Activated naive CD4-positive, alpha-beta T cell (primary cell): ENCODE measurements at regions not wholly inside any gene's neighbourhood (a gene's known extent, or its start where the extent isn't known, plus 50 kb on each side); places are given as distances from the start of the nearest gene placed in this dataset.

Source experiments
- DNase-seq, 4 experiments: peaks; one replicate each; lab custom pipeline; 2025; lab: John Stamatoyannopoulos, UW

- no peak for DNase-seq
These were observed 373.9 kb downstream of the ALG10 start for GRCh38 chr12:34396006-34396860.

GRCh38 chr12:34396861-34397590 lies 374.7 kb downstream of the ALG10 start:
- no peak for DNase-seq

GRCh38 chr12:34397591-34398365 lies 375.5 kb downstream of the ALG10 start:
- DNase-seq = no peak

- DNase-seq = no peak
These were observed 376.0 kb downstream of the ALG10 start for GRCh38 chr12:34398366-34398705.

GRCh38 chr12:34398706-34399630 lies 376.7 kb downstream of the ALG10 start:
- DNase-seq = no peak

- DNase-seq = no peak
These were observed 377.5 kb downstream of the ALG10 start for GRCh38 chr12:34399631-34400410.

- DNase-seq = no peak
These were observed 378.1 kb downstream of the ALG10 start for GRCh38 chr12:34400411-34400881.

- DNase-seq = no peak
These were observed 378.8 kb downstream of the ALG10 start for GRCh38 chr12:34400986-34401658.

- no peak for DNase-seq
These were observed 379.4 kb downstream of the ALG10 start for GRCh38 chr12:34401659-34402227.

- DNase-seq = no peak
These were observed 380.1 kb downstream of the ALG10 start for GRCh38 chr12:34402228-34402898.

GRCh38 chr12:34402899-34403705 lies 380.8 kb downstream of the ALG10 start:
- DNase-seq = no peak

GRCh38 chr12:34403706-34404376 lies 381.5 kb downstream of the ALG10 start:
- DNase-seq = no peak

GRCh38 chr12:34404377-34405285 lies 382.3 kb downstream of the ALG10 start:
- no peak for DNase-seq

- no peak for DNase-seq
These were observed 383.3 kb downstream of the ALG10 start for GRCh38 chr12:34405286-34406227.

GRCh38 chr12:34406228-34406995 lies 384.1 kb downstream of the ALG10 start:
- DNase-seq = no peak
